IPS-18c (cell line): ENCODE measurements at regions not wholly inside any gene's neighbourhood (a gene's known extent, or its start where the extent isn't known, plus 50 kb on each side); places are given as distances from the start of the nearest gene placed in this dataset.

Source experiments
- H3K4me3 ChIP-seq: 2 replicates; pipeline ENCODE4 v1.7.0; 2013; ENCODE audit warnings: low read depth, mild to moderate bottlenecking, low read length, moderate library complexity; ENCODE audit not compliant: insufficient read depth
- H3K9me3 ChIP-seq: one replicate; pipeline ENCODE4 v1.6.1; 2013; ENCODE audit warnings: mild to moderate bottlenecking, low read length, moderate library complexity; ENCODE audit not compliant: control insufficient read depth, insufficient read depth

- no peaks in the 10 kb centered on the region for H3K9me3 ChIP-seq
- no peak overlapping the region for H3K4me3 ChIP-seq
Observed at GRCh38 chr13:84528408-84529070, 646.3 kb upstream of the SLITRK1 start.

GRCh38 chr13:84525865-84526264 lies 643.6 kb upstream of the SLITRK1 start:
- Histone ChIP-seq H3K9me3 (no peaks in the 10 kb centered on the region), H3K4me3 (no peak overlapping the region)

- H3K9me3 ChIP-seq: no peaks in the 10 kb centered on the region
- H3K4me3 ChIP-seq: no peak overlapping the region
Observed at GRCh38 chr13:84524586-84524985, 642.3 kb upstream of the SLITRK1 start.

- no peak overlapping the region for H3K4me3 ChIP-seq
Observed at GRCh38 chr13:84500016-84500415, 617.7 kb upstream of the SLITRK1 start.

GRCh38 chr13:84497613-84498012 lies 615.3 kb upstream of the SLITRK1 start:
- no peaks in the 10 kb centered on the region for H3K9me3 ChIP-seq
- H3K4me3 ChIP-seq: no peak overlapping the region

More at GRCh38 chr13:84500016-84500415, 617.7 kb upstream of the SLITRK1 start:
- H3K9me3 ChIP-seq: no peaks in the 10 kb centered on the region

- no peak overlapping the region for H3K4me3 ChIP-seq
- H3K9me3 ChIP-seq: no peaks in the 10 kb centered on the region
Observed at GRCh38 chr13:84491952-84492351, 609.7 kb upstream of the SLITRK1 start.

GRCh38 chr13:84487752-84488151 lies 605.5 kb upstream of the SLITRK1 start:
- H3K9me3 ChIP-seq: no peaks in the 10 kb centered on the region

GRCh38 chr13:84481958-84482357 lies 599.7 kb upstream of the SLITRK1 start:
- no peak overlapping the region for H3K4me3 ChIP-seq
- no peaks in the 10 kb centered on the region for H3K9me3 ChIP-seq

More at GRCh38 chr13:84487752-84488151, 605.5 kb upstream of the SLITRK1 start:
- H3K4me3 ChIP-seq: no peak overlapping the region

- Histone ChIP-seq H3K9me3 (no peaks in the 10 kb centered on the region), H3K4me3 (no peak overlapping the region)
Observed at GRCh38 chr13:84479656-84480055, 597.4 kb upstream of the SLITRK1 start.

- Histone ChIP-seq H3K4me3 (no peak overlapping the region), H3K9me3 (no peaks in the 10 kb centered on the region)
Observed at GRCh38 chr13:84470528-84470927, 588.3 kb upstream of the SLITRK1 start.

GRCh38 chr13:84466461-84466860 lies 584.2 kb upstream of the SLITRK1 start:
- Histone ChIP-seq H3K4me3 (no peak overlapping the region), H3K9me3 (no peaks in the 10 kb centered on the region)

GRCh38 chr13:84460989-84461388 lies 578.7 kb upstream of the SLITRK1 start:
- no peaks in the 10 kb centered on the region for H3K9me3 ChIP-seq
- H3K4me3 ChIP-seq: no peak overlapping the region

- Histone ChIP-seq H3K9me3 (no peaks in the 10 kb centered on the region), H3K4me3 (no peak overlapping the region)
Observed at GRCh38 chr13:84455143-84455905, 573.0 kb upstream of the SLITRK1 start.

- H3K4me3 ChIP-seq: no peak overlapping the region
- no peaks in the 10 kb centered on the region for H3K9me3 ChIP-seq
Observed at GRCh38 chr13:84447640-84447978, 565.3 kb upstream of the SLITRK1 start.

GRCh38 chr13:84446972-84447639 lies 564.8 kb upstream of the SLITRK1 start:
- H3K9me3 ChIP-seq: no peaks in the 10 kb centered on the region
- no peak overlapping the region for H3K4me3 ChIP-seq

GRCh38 chr13:84445776-84446175 lies 563.5 kb upstream of the SLITRK1 start:
- Histone ChIP-seq H3K9me3 (no peaks in the 10 kb centered on the region), H3K4me3 (no peak overlapping the region)

- Histone ChIP-seq H3K9me3 (no peaks in the 10 kb centered on the region), H3K4me3 (no peak overlapping the region)
Observed at GRCh38 chr13:84443463-84443862, 561.2 kb upstream of the SLITRK1 start.

GRCh38 chr13:84439108-84439507 lies 556.8 kb upstream of the SLITRK1 start:
- no peak overlapping the region for H3K4me3 ChIP-seq
- no peaks in the 10 kb centered on the region for H3K9me3 ChIP-seq
